Upper lobe of left lung (tissue), 6 donors: ENCODE measurements at regions not wholly inside any gene's neighbourhood (a gene's known extent, or its start where the extent isn't known, plus 50 kb on each side); places are given as distances from the start of the nearest gene placed in this dataset.

Experiments
- ATAC-seq, 2 donors: fragments of 200-7000 bp; cut with Tn5 transposase; one replicate each; pipeline ENCODE4 v1.9.1; 2022; ENCODE audit warnings: mild to moderate bottlenecking in 2 of 2, moderate library complexity in 2 of 2; ENCODE audit not compliant: low FRiP score in 2 of 2
- DNase-seq, 2 donors: peaks; one replicate each; pipeline ENCODE4 v3.0.0-alpha.2; 2019 to 2020
- H3K27ac ChIP-seq, 4 donors: fragments of 200-600 bp; sonication (generic); one replicate each; pipeline ENCODE4 v1.5.1; 2016 to 2019
- H3K27me3 ChIP-seq, 4 donors: fragments of 200-600 bp; sonication (generic); one replicate each; pipeline ENCODE4 v1.5.1; 2017 to 2019
- H3K36me3 ChIP-seq, 4 donors: fragments of 200-600 bp; sonication (generic); one replicate each; pipeline ENCODE4 v1.5.1; 2016 to 2019
- H3K4me1 ChIP-seq, 4 donors: fragments of 200-600 bp; sonication (generic); one replicate each; pipeline ENCODE4 v1.5.1; 2018 to 2019
- H3K4me3 ChIP-seq, 4 donors: fragments of 200-600 bp; sonication (generic); one replicate each; pipeline ENCODE4 v1.5.1; 2017 to 2019; ENCODE audit warnings: mild to moderate bottlenecking in 2 of 4, moderate library complexity in 1 of 4
- H3K9me3 ChIP-seq, 4 donors: fragments of 200-600 bp; sonication (generic); one replicate each; pipeline ENCODE4 v1.5.1; 2018 to 2019
- CTCF ChIP-seq, 6 experiments: fragments of 450-650 bp in 4 of 6; fragments of 200-600 bp in 2 of 6; sonication (generic) in 2 of 6; IDR thresholded peaks; one replicate each; pipeline ENCODE4 v1.5.1; 2016 to 2019; ENCODE audit warnings: antibody characterized with exemption in 6 of 6
- EP300 ChIP-seq, 4 donors: sonication (generic); formaldehyde crosslinking; IDR thresholded peaks; one replicate each; pipeline ENCODE4 v1.5.1; 2017; ENCODE audit warnings: antibody characterized with exemption in 4 of 4, control low read depth in 2 of 4
- POLR2A ChIP-seq, 4 donors: fragments of 450-650 bp; IDR thresholded peaks; one replicate each; pipeline ENCODE4 v1.5.1; 2016 to 2017; ENCODE audit warnings: antibody characterized with exemption in 4 of 4, mild to moderate bottlenecking in 2 of 4
- POLR2AphosphoS5 ChIP-seq, 2 donors: sonication (generic); formaldehyde crosslinking; IDR thresholded peaks; one replicate each; pipeline ENCODE4 v1.5.1; 2017; ENCODE audit warnings: antibody characterized with exemption in 2 of 2
- WGBS, 2 donors: methylation state at CpG; one replicate each; pipeline ENCODE4 v1.1.5; 2017 to 2018; 5-methylcytosine and 5-hydroxymethylcytosine counted together
- donor health status: DM: no; HTN: no; CAD: no; lungs with moderate emphysema.
- donor health status: DM: no; HTN: yes; CAD: no; lungs with severe emphysema.

GRCh38 chrX:131827935-131828334 is 195.2 kb upstream of the STK26 start:
- 48 to 53% methylated on average over 2 of the region's 2 CpGs for WGBS, 2 donors
- Histone ChIP-seq H3K4me3 (no peak overlapping the region), H3K27me3 (no peaks in the 10 kb centered on the region), H3K36me3 (no peaks in the 10 kb centered on the region), H3K27ac (no peak overlapping the region), H3K9me3 (no peaks in the 10 kb centered on the region), H3K4me1 (peaks cover 0 to 8% (median 0%) of the 10 kb centered on the region in 4 donors)
- ATAC-seq (no peak), DNase-seq (no peak)
- TF ChIP-seq EP300 (IDR thresholded peaks at IDR 0.05) = no peak
- TF ChIP-seq POLR2A (IDR thresholded peaks at IDR 0.05) = no peak
- TF ChIP-seq CTCF (IDR thresholded peaks at IDR 0.05) = no peak
- TF ChIP-seq POLR2AphosphoS5 (IDR thresholded peaks at IDR 0.05) = no peak

- no peaks in the 10 kb centered on the region for H3K36me3 ChIP-seq
- no peaks in the 10 kb centered on the region for H3K27me3 ChIP-seq
- peaks cover 0 to 7% (median 0%) of the 10 kb centered on the region in 4 donors for H3K4me1 ChIP-seq
- DNase-seq (no peak), ATAC-seq (no peak)
- TF ChIP-seq POLR2A (IDR thresholded peaks at IDR 0.05) = no peak
- TF ChIP-seq POLR2AphosphoS5 (IDR thresholded peaks at IDR 0.05) = no peak
- no peak overlapping the region for H3K27ac ChIP-seq
- H3K9me3 ChIP-seq = no peaks in the 10 kb centered on the region
- H3K4me3 ChIP-seq = no peak overlapping the region
Measured at GRCh38 chrX:131828482-131828881, 194.6 kb upstream of the STK26 start.

- H3K27ac ChIP-seq = peak overlapping the region in 2 of 4 donors; percentile 30 to 31
- peak; percentile 87 to 90 for ATAC-seq
Measured at GRCh38 chrX:131830400-131831184, 192.5 kb upstream of the STK26 start.

GRCh38 chrX:131831185-131831520 is 191.9 kb upstream of the STK26 start:
- DNase-seq = no peak
- Histone ChIP-seq H3K27me3 (no peaks in the 10 kb centered on the region), H3K36me3 (no peaks in the 10 kb centered on the region), H3K9me3 (no peaks in the 10 kb centered on the region), H3K4me1 (peaks cover 0 to 7% (median 0%) of the 10 kb centered on the region in 4 donors), H3K27ac (peak overlapping the region in 2 of 4 donors; percentile 30 to 31), H3K4me3 (peak overlapping the region in 2 of 4 donors; percentile 2 to 7)
- 59 to 80% methylated on average over 2 of the region's 2 CpGs for WGBS, 2 donors
- peak in 1 of 2 donors; percentile 32 for ATAC-seq
- TF ChIP-seq EP300 (IDR thresholded peaks at IDR 0.05) = no peak
- TF ChIP-seq POLR2AphosphoS5 (IDR thresholded peaks at IDR 0.05) = no peak
- no peak for TF ChIP-seq CTCF (IDR thresholded peaks at IDR 0.05)
- no peak for TF ChIP-seq POLR2A (IDR thresholded peaks at IDR 0.05)

More at GRCh38 chrX:131830400-131831184, 192.5 kb upstream of the STK26 start:
- Histone ChIP-seq H3K9me3 (no peaks in the 10 kb centered on the region), H3K4me1 (peaks cover 0 to 7% (median 0%) of the 10 kb centered on the region in 4 donors), H3K27me3 (no peaks in the 10 kb centered on the region), H3K4me3 (peak overlapping the region in 3 of 4 donors; percentile 7 to 28 (median 23)), H3K36me3 (no peaks in the 10 kb centered on the region)
- 23 to 40% methylated on average over 8 to 15 of the region's 15 CpGs for WGBS, 2 donors
- DNase-seq = peak in 1 of 2 donors; percentile 66
- TF ChIP-seq POLR2A (IDR thresholded peaks at IDR 0.05) = no peak
- TF ChIP-seq POLR2AphosphoS5 (IDR thresholded peaks at IDR 0.05) = peak in 1 of 2 donors; percentile 52
- no peak for TF ChIP-seq EP300 (IDR thresholded peaks at IDR 0.05)
- TF ChIP-seq CTCF (IDR thresholded peaks at IDR 0.05) = peak; percentile 10 to 79 (median 58)

GRCh38 chrX:131836161-131836560 is 186.9 kb upstream of the STK26 start:
- Histone ChIP-seq H3K27me3 (no peaks in the 10 kb centered on the region), H3K9me3 (no peaks in the 10 kb centered on the region)
- 68 to 74% methylated on average over 3 of the region's 3 CpGs for WGBS, 2 donors

More at GRCh38 chrX:131836161-131836560, 186.9 kb upstream of the STK26 start:
- TF ChIP-seq CTCF (IDR thresholded peaks at IDR 0.05) (no peak), POLR2A (IDR thresholded peaks at IDR 0.05) (no peak), POLR2AphosphoS5 (IDR thresholded peaks at IDR 0.05) (no peak), EP300 (IDR thresholded peaks at IDR 0.05) (no peak)
- DNase-seq (no peak), ATAC-seq (no peak)
- H3K27ac ChIP-seq = no peak overlapping the region
- H3K4me3 ChIP-seq = no peak overlapping the region
- no peaks in the 10 kb centered on the region for H3K36me3 ChIP-seq
- peaks cover 0 to 1% (median 0%) of the 10 kb centered on the region in 4 donors for H3K4me1 ChIP-seq
